ENCODE measurements at regions not wholly inside any gene's neighbourhood (a gene's known extent, or its start where the extent isn't known, plus 50 kb on each side); places are given as distances from the start of the nearest gene placed in this dataset.
A peak's percentile ranks its signal among the peaks of the same experiment; 100 is the strongest.

DNA sequence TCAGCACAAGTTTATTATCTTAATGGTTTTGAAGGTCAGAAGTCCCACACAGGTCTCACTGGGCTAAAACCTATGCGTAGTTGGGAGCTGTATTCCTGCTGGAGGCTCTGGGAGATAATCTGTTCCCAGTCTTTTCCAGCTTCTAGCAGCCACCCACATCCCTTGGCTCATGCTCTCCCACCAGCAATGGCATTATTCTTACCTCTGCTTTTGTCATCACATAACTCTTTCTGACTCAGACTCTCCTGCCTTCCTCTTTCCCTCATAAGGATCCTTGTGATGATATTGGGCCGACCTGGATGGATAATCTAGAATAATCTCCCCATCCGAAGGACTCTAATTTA is 122.2 kb upstream of the PRDX6 start:
- H2BK12ac ChIP-seq (ENCODE audit: low read depth, low read length) = no peak overlapping the region
- POLR2A ChIA-PET (ENCODE audit: partially characterized antibody) = no interaction called here
- H3K18ac ChIP-seq (ENCODE audit: extremely low read depth, low read length) = no peak overlapping the region
- no peak overlapping the region for H3K23ac ChIP-seq (ENCODE audit: insufficient read length)
- H2BK15ac ChIP-seq (ENCODE audit: low read length) = no peak overlapping the region
- no peaks in the 10 kb centered on the region for H3K79me2 ChIP-seq (ENCODE audit: control insufficient read depth in 1 of 2, insufficient read depth in 2 of 2, low read length in 2 of 2)
- no peaks in the 10 kb centered on the region for H3K79me1 ChIP-seq (ENCODE audit: low read depth, low read length)
- H3K27me3 ChIP-seq (replicated peaks in 1 of 4; ENCODE audit: control insufficient read depth in 3 of 4, extremely low read depth in 1 of 4, insufficient read depth in 3 of 4, low read length in 3 of 4) = no peaks in the 10 kb centered on the region
- peak in 1 of 2 experiments; percentile 3 for DNase-seq (ENCODE audit: low read depth in 1 of 2, low spot score in 2 of 2)
- H3K9ac ChIP-seq (replicated peaks in 1 of 4; ENCODE audit: extremely low read depth in 1 of 4, low read depth in 3 of 4, low read length in 3 of 4) = no peak overlapping the region
- H4K5ac ChIP-seq (ENCODE audit: insufficient read length, low read depth, low read length) = no peak overlapping the region
- H2BK20ac ChIP-seq (ENCODE audit: low read length) = no peak overlapping the region
- no peaks in the 10 kb centered on the region for H3K36me3 ChIP-seq (ENCODE audit: control insufficient read depth in 2 of 4, insufficient read depth in 4 of 4, low read length in 3 of 4)
- CTCF ChIA-PET (ENCODE audit: partially characterized antibody) = no interaction called here
- no peak overlapping the region for H3K4me2 ChIP-seq (ENCODE audit: insufficient read depth in 1 of 2, low read depth in 2 of 2, low read length in 2 of 2)
- no peak for TF ChIP-seq CHD2 (IDR thresholded peaks at IDR 0.05; ENCODE audit: low read length)
- no peak for TF ChIP-seq RBBP5 (IDR thresholded peaks at IDR 0.05; ENCODE audit: borderline replicate concordance, low read depth, low read length)
- no peak for TF ChIP-seq SIRT6 (IDR thresholded peaks at IDR 0.05; ENCODE audit: low read length)
- TF ChIP-seq POLR2A (IDR thresholded peaks at IDR 0.05; ENCODE audit: control extremely low read depth in 1 of 2, low read depth in 2 of 2, low read length in 2 of 2) = no peak
- TF ChIP-seq ZNF274 (IDR thresholded peaks at IDR 0.05; ENCODE audit: borderline replicate concordance, extremely low read depth, low read length) = no peak
- TF ChIP-seq, protein P1, sequence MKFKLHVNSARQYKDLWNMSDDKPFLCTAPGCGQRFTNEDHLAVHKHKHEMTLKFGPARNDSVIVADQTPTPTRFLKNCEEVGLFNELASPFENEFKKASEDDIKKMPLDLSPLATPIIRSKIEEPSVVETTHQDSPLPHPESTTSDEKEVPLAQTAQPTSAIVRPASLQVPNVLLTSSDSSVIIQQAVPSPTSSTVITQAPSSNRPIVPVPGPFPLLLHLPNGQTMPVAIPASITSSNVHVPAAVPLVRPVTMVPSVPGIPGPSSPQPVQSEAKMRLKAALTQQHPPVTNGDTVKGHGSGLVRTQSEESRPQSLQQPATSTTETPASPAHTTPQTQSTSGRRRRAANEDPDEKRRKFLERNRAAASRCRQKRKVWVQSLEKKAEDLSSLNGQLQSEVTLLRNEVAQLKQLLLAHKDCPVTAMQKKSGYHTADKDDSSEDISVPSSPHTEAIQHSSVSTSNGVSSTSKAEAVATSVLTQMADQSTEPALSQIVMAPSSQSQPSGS (IDR thresholded peaks at IDR 0.05; ENCODE audit: low read length) = no peak
- no peak for TF ChIP-seq TEAD4 (IDR thresholded peaks at IDR 0.05; ENCODE audit: low read depth, low read length)
- no peak for TF ChIP-seq NANOG (IDR thresholded peaks at IDR 0.05; ENCODE audit: insufficient read depth, low read depth, low read length, poor library complexity, severe bottlenecking)
- TF ChIP-seq KDM4A (IDR thresholded peaks at IDR 0.05; ENCODE audit: low read depth, low read length, severe bottlenecking) = no peak
- no peak for TF ChIP-seq POU5F1 (IDR thresholded peaks at IDR 0.05; ENCODE audit: low read depth, low read length)
- no peak for TF ChIP-seq RXRA (IDR thresholded peaks at IDR 0.05; ENCODE audit: insufficient read depth, low read depth, low read length)
- TF ChIP-seq BCL11A (IDR thresholded peaks at IDR 0.05; ENCODE audit: low read depth in 2 of 2, low read length in 2 of 2) = no peak
- TF ChIP-seq CREB1 (IDR thresholded peaks at IDR 0.05) = no peak
- no peak for TF ChIP-seq TCF12 (IDR thresholded peaks at IDR 0.05; ENCODE audit: low read depth, low read length)
- H2AK5ac ChIP-seq (ENCODE audit: low read depth, low read length) = no peak overlapping the region
- peaks cover 10 to 16% of the 10 kb centered on the region in 2 experiments; a peak in 3 of 4 replicates for H3K9me3 ChIP-seq (ENCODE audit: insufficient read depth in 2 of 2, low read depth in 1 of 2, low read length in 1 of 2)
- no peak overlapping the region for H4K8ac ChIP-seq (ENCODE audit: extremely low read depth, insufficient read depth, low read length)
- H3K4me1 ChIP-seq (replicated peaks in 1 of 4; ENCODE audit: control insufficient read depth in 3 of 4, insufficient read depth in 4 of 4, low read length in 3 of 4) = no peaks in the 10 kb centered on the region
- H3K4ac ChIP-seq (replicated peaks; ENCODE audit: insufficient read length, low read depth, low read length) = no peak overlapping the region
- no peak for FAIRE-seq
- no peak overlapping the region for H2BK5ac ChIP-seq (ENCODE audit: low read depth, low read length)
- H3K23me2 ChIP-seq (ENCODE audit: low read depth, low read length) = no peaks in the 10 kb centered on the region
- no peak overlapping the region for H3K4me3 ChIP-seq (ENCODE audit: extremely low read depth in 1 of 4, insufficient read depth in 2 of 4, low read depth in 3 of 4, low read length in 4 of 4)
- H3K14ac ChIP-seq (ENCODE audit: insufficient read length) = no peak overlapping the region
- H2BK120ac ChIP-seq (replicated peaks; ENCODE audit: low read depth, low read length) = no peak overlapping the region
- no peaks in the 10 kb centered on the region for H4K20me1 ChIP-seq (replicated peaks in 1 of 2; ENCODE audit: control insufficient read depth in 1 of 2, insufficient read depth in 2 of 2, low read length in 2 of 2)
- H4K91ac ChIP-seq (replicated peaks; ENCODE audit: insufficient read length, low read length) = no peak overlapping the region
- no peak overlapping the region for H2AFZ ChIP-seq (ENCODE audit: low read length)
- no peak overlapping the region for H3K27ac ChIP-seq (ENCODE audit: low read depth, low read length)
- H3K56ac ChIP-seq (replicated peaks; ENCODE audit: insufficient read length, low read depth, low read length) = no peak overlapping the region
- WGBS, 2 experiments (ENCODE audit: extremely low coverage in 1 of 2, insufficient coverage in 1 of 2, insufficient read length in 1 of 2, insufficient replicate concordance in 2 of 2, low coverage in 1 of 2, low lambda C conversion rate in 2 of 2, missing lambda C conversion rate in 1 of 2) = 92% methylated on average over 3 of the region's 3 CpGs; no CpG with 5 or more reads in 1 of the 2 experiments

Data from H1 (cell line).